HG03159 (cell line): ENCODE measurements at regions not wholly inside any gene's neighbourhood (a gene's known extent, or its start where the extent isn't known, plus 50 kb on each side); places are given as distances from the start of the nearest gene placed in this dataset.

Experiments
- ATAC-seq: cut with Tn5 transposase; IDR thresholded peaks from one replicate; pipeline ENCODE4 v1.9.1; 2021; ENCODE audit warnings: mild to moderate bottlenecking, moderate library complexity; ENCODE audit not compliant: unreplicated experiment

GRCh38 chr14:25197885-25198284 lies 147.9 kb upstream of the STXBP6 start:
- no peak for ATAC-seq

DNA sequence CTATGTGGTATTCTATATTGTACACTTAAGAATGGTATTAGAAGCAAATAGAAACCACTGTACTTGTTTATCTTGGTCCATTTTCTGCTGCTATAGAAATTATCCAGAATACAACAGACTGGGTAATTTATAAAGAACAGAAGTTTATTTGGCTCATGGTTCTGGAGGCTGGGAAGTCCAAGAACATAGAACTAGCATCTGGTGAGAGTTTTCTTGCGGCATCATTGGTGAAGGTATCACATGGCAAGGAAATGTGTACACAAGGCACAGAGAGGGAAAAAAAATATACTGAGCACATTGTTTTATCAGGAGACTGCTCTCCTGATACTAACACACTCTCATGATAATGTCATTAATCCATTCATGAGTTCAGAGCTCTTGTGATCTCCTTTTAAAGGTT lies 130.3 kb upstream of the STXBP6 start:
- no peak for ATAC-seq

GRCh38 chr14:25178255-25178654 lies 128.3 kb upstream of the STXBP6 start:
- ATAC-seq: no peak

- ATAC-seq: no peak
These were observed 101.2 kb upstream of the STXBP6 start for GRCh38 chr14:25150934-25151790.

GRCh38 chr14:25150401-25150800 lies 100.5 kb upstream of the STXBP6 start:
- ATAC-seq: no peak

DNA sequence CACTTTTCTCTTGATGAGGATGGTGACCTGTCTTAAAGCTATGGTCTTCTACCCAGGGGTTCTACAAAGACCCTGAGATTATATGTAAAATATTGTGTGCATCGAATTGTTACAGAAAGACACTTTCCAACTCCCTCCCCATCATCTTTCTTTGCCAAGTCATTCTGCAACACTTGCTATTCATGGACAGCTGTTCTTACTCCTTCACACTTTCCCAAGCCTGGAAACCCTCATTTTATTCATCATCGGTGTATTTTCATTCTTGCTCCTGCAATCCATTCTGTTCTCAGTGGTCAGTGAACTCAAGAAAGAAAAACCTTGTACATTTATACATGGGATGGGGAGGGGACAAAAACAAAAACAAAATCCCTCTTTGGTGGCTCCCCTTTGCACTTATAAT lies 90.5 kb upstream of the STXBP6 start:
- no peak for ATAC-seq

GRCh38 chr14:25136811-25137210 lies 86.9 kb upstream of the STXBP6 start:
- ATAC-seq: no peak

- ATAC-seq: no peak
These were observed 84.2 kb upstream of the STXBP6 start for GRCh38 chr14:25134184-25134583.

DNA sequence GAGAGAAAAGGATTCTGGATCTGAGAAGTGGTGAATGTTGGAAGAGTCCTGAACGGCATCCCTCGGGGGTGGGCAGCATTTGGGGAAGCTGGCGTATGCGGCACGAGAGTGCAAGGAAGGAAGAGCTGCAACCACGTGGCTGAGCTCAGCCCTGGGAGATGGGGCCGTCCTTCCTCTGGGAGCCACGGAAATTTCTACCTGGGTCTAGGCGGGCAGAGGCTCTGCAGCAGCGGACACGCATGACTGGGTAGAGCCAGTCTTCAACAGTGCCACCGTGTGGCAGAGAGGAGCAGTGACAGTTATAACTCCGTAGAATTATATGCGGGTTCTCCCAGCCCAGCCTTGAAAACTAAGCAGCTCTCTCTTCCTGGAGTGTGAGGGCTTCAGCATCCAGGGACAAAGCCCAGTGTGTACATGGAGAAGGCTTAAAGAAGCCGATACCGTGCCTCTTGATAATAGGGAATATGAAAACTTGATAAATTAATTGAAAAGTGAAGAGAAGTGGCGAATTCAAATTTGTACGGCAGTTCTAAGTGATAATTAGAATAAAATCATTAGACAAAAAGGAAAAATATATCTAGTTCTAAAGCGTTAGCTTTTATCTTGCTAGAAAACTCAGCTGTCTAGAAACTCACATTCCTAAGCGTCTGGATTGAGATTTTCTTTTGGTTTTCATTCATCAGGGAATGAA lies 82.9 kb upstream of the STXBP6 start:
- ATAC-seq: peak; percentile 89

DNA sequence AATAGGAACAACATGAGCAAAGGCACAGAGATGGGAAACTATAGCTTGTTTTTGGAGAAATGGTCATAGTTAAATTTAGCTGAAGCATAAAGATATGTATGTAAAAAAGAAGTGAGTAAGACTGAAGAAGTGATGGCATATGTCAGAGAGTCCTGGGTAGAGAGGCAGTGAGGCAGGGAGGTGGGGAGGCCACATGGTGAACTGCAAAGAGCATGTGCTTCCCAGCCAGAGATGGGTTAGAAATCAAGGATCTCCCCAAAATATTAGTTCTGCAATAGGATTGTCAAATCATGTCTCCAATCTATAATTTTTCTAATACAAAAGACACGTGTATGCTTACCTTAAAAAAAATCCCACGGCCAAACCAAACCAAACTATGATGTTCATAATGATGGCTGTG lies 82.1 kb upstream of the STXBP6 start:
- ATAC-seq: no peak

- no peak for ATAC-seq
These were observed 72.9 kb upstream of the STXBP6 start for GRCh38 chr14:25122843-25123242.

DNA sequence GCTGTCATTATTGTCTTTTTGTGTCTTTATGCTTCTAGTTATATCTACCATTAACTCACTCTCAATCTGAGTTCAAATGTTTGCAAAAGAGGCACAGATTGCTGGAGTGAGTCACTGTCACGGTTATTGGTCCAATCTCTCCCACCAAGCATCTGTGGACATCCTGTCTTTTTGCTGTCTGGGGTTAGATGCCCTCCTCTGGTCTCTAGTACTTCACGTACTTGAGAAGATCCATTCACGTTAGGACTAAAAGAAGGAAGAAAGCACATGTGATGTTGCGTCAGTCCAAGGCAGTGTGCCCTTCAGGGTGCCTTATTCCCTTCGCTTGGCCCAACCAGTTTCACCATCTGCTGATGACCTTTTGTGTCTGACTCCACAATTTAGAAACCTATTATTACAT lies 72.3 kb upstream of the STXBP6 start:
- ATAC-seq: no peak

GRCh38 chr14:25121337-25122129 lies 71.6 kb upstream of the STXBP6 start:
- ATAC-seq: no peak

DNA sequence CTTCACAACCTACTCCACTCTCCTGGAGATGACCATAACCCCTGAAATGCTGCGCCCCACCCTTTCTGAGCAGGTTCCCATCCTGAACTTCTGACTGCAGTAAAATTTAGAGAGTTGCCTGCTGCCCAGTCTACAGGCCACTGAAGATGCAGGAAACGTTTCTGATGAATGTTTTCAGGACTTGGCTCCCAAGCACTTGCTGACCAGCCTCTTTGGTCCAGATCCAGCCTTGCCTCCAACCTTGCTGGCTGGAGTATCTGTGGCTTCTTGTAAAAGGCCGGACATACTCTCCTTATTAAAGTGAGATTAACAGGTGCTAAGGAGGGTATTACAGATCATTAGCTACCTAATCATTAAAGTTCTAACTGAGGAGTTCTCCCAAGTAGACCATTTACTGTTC lies 70.3 kb upstream of the STXBP6 start:
- ATAC-seq: no peak

DNA sequence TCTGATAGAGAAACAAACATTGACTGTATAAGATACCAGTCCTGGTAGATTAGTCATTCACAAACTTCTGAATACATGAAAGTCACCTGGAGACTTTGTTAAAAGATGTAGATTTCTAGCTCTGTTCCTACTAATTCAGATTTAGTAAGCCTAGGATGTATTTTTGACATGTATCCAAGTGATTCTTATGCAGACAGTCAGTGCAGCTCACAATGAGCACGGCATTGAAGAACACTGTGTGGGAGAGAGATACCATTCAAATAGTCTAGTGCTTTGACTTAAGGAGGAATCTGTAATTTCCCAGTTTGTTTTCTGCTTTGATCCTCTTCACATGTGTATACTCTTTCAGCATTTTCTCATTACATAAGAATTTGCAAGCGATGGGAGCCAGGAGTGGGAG lies 68.7 kb upstream of the STXBP6 start:
- ATAC-seq: no peak

DNA sequence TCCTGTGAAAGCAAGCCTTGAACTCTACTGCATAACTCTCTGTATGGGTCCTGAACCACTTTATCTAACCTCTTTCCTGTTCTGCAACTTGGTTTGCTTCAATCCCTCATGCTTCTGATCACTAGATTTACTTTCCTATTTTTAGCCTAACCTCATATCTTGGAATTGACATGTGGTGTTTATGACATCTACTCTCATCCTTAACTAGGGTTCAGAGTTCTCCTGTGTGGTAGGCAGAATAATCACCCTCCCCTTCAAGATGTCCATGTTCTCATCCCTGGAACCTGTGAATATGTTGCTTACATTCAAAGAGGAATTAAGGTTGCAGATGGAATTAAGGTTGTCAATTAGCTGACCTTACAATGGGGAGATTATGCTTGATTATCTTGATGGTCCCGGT lies 67.4 kb upstream of the STXBP6 start:
- no peak for ATAC-seq

- ATAC-seq: no peak
These were observed 66.7 kb upstream of the STXBP6 start for GRCh38 chr14:25116607-25117006.

GRCh38 chr14:25113394-25113793 lies 63.4 kb upstream of the STXBP6 start:
- no peak for ATAC-seq

DNA sequence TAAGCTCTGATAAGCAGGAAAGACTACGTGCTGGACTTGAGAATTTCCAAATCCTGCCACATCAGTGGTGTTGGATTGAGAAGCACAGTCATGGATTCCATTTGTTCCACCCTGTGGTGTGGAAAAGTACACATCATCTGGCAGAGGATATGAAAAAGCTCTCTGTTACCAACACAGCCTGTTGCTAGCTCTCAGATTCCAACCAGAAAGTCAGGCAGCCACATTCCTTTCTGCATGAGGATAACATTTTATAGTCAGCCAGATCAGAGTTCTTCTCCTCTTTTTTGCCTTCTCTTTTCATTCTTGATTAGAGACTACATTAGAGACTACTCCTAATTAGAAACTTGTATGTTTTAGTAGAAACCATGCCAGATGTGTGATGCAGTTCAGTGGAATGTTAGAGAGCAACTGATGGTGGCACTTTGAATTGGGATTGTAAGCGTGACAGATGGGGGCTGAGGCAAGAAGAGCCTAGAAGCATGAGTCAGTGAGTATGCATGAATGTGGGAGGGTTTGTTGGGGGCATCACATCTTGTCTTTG lies 61.2 kb upstream of the STXBP6 start:
- ATAC-seq: no peak

DNA sequence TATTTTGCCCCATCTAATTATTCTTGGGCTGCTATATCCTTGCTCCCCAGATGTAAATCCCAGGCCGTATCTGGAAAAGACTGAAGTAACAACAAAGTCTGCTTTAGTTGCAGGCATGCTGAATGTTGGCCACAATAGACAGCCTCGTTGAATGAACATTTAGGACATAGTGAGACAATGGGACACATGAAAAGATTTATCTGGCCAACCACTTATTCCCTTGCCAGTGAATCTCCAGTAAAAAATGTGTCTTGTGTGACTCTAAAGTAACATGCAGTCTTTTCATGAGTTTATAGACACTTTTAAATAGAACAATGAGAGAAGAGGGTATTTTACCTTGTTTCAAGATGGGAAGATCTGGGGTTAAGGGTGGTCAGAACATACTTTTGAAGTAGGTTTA lies 60.2 kb upstream of the STXBP6 start:
- no peak for ATAC-seq

GRCh38 chr14:25108959-25109358 lies 59.0 kb upstream of the STXBP6 start:
- ATAC-seq: no peak
